ENCODE measurements at regions not wholly inside any gene's neighbourhood (a gene's known extent, or its start where the extent isn't known, plus 50 kb on each side); places are given as distances from the start of the nearest gene placed in this dataset.

- no peak for TF ChIP-seq ZNF462 (CRISPR knock-in tag; IDR thresholded peaks at IDR 0.05)
Observed at GRCh38 chr17:53134548-53134947, 688.2 kb upstream of the KIF2B start (continued).

- ATAC-seq, result no peak
- peaks cover 8% of the 10 kb centered on the region; the same call in 2 of the 3 replicates for H3K4me1 Mint-ChIP-seq
Observed at GRCh38 chr17:53133876-53134275, 688.9 kb upstream of the KIF2B start.

More at GRCh38 chr17:53133876-53134275, 688.9 kb upstream of the KIF2B start:
- Histone ChIP-seq H3F3A (replicated peaks; ENCODE audit: low read depth) (no peaks in the 10 kb centered on the region), H4K20me1 (replicated peaks; ENCODE audit: insufficient read depth) (no peaks in the 10 kb centered on the region), H2AFZ (no peak overlapping the region), H3K9me2 (ENCODE audit: insufficient read depth) (no peaks in the 10 kb centered on the region), H3K4me2 (no peak overlapping the region), H3K27me3 (ENCODE audit: insufficient read depth) (no peaks in the 10 kb centered on the region), H3K79me2 (replicated peaks; ENCODE audit: insufficient read depth) (no peaks in the 10 kb centered on the region), H3K4me3 (no peak overlapping the region), H3K4me1 (ENCODE audit: insufficient read depth) (peaks cover 5% of the 10 kb centered on the region; the same call in 1 of the 2 replicates), H3K36me3 (ENCODE audit: insufficient read depth) (no peaks in the 10 kb centered on the region), H3K27ac (ENCODE audit: low read depth) (no peak overlapping the region)
- no peaks in the 10 kb centered on the region for H3K9me3 Mint-ChIP-seq
- H3K4me3 Mint-ChIP-seq, result no peak overlapping the region
- no peak overlapping the region for H3K27ac Mint-ChIP-seq
- no peaks in the 10 kb centered on the region for H3K27me3 Mint-ChIP-seq (ENCODE audit: insufficient read depth, low read depth, poor library complexity)
- TF ChIP-seq REST (IDR thresholded peaks at IDR 0.05; ENCODE audit: unreplicated experiment), result no peak
- DNase-seq (ENCODE audit: low spot score), result no peak
- H3K36me3 Mint-ChIP-seq (ENCODE audit: low read depth), result no peaks in the 10 kb centered on the region

Measured in GM23338 (cell line).